B cell (primary cell): ENCODE measurements at regions not wholly inside any gene's neighbourhood (a gene's known extent, or its start where the extent isn't known, plus 50 kb on each side); places are given as distances from the start of the nearest gene placed in this dataset.

ENCODE experiments used
- EZH2 ChIP-seq: IDR thresholded peaks from 2 replicates; pipeline ENCODE4 v1.6.1; 2012; ENCODE audit warnings: borderline replicate concordance, low read depth, mild to moderate bottlenecking, moderate library complexity, low read length; ENCODE audit not compliant: insufficient read depth, poor library complexity, severe bottlenecking
- TF ChIP-seq, protein P1 (sequence below): fragments of 200-600 bp; IDR thresholded peaks from one replicate; pipeline ENCODE4 v1.8.0; 2022; ENCODE audit warnings: antibody characterized with exemption, mild to moderate bottlenecking

DNA sequence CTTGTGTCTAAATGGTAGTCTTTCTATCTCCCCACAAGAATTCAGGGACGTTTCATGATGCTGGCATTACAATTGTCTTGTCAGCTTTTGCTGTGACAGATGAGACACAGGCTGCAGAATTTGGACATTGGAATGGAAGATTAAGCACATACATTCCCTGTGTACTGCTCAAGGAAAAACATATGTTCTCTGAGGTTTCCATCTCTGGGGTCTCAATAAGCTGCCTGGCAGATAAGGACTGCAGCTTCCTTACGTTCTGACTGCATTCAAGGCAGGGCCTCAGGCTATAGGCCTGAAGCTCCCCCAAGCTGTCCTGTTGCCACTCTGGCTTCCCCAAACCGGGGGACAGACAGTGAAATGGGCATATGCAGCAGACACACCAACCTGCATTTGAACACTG lies 91.3 kb upstream of the KL start:
- TF ChIP-seq EZH2: no peak
- TF ChIP-seq, protein P1, sequence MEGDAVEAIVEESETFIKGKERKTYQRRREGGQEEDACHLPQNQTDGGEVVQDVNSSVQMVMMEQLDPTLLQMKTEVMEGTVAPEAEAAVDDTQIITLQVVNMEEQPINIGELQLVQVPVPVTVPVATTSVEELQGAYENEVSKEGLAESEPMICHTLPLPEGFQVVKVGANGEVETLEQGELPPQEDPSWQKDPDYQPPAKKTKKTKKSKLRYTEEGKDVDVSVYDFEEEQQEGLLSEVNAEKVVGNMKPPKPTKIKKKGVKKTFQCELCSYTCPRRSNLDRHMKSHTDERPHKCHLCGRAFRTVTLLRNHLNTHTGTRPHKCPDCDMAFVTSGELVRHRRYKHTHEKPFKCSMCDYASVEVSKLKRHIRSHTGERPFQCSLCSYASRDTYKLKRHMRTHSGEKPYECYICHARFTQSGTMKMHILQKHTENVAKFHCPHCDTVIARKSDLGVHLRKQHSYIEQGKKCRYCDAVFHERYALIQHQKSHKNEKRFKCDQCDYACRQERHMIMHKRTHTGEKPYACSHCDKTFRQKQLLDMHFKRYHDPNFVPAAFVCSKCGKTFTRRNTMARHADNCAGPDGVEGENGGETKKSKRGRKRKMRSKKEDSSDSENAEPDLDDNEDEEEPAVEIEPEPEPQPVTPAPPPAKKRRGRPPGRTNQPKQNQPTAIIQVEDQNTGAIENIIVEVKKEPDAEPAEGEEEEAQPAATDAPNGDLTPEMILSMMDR: no peak
